ENCODE measurements at regions not wholly inside any gene's neighbourhood (a gene's known extent, or its start where the extent isn't known, plus 50 kb on each side); places are given as distances from the start of the nearest gene placed in this dataset.

- H3K4me3 ChIP-seq (ENCODE audit: control insufficient read depth, low read depth, low read length) = no peak overlapping the region
- DNase-seq (ENCODE audit: low read depth) = no peak
- TF ChIP-seq, protein P1, sequence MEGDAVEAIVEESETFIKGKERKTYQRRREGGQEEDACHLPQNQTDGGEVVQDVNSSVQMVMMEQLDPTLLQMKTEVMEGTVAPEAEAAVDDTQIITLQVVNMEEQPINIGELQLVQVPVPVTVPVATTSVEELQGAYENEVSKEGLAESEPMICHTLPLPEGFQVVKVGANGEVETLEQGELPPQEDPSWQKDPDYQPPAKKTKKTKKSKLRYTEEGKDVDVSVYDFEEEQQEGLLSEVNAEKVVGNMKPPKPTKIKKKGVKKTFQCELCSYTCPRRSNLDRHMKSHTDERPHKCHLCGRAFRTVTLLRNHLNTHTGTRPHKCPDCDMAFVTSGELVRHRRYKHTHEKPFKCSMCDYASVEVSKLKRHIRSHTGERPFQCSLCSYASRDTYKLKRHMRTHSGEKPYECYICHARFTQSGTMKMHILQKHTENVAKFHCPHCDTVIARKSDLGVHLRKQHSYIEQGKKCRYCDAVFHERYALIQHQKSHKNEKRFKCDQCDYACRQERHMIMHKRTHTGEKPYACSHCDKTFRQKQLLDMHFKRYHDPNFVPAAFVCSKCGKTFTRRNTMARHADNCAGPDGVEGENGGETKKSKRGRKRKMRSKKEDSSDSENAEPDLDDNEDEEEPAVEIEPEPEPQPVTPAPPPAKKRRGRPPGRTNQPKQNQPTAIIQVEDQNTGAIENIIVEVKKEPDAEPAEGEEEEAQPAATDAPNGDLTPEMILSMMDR (IDR thresholded peaks at IDR 0.05; ENCODE audit: control insufficient read depth, insufficient read depth, low read depth, low read length, missing control alignments) = no peak
Measured at GRCh38 chr3:175919133-175919532, 1060.0 kb downstream of the NAALADL2 start.

DNA sequence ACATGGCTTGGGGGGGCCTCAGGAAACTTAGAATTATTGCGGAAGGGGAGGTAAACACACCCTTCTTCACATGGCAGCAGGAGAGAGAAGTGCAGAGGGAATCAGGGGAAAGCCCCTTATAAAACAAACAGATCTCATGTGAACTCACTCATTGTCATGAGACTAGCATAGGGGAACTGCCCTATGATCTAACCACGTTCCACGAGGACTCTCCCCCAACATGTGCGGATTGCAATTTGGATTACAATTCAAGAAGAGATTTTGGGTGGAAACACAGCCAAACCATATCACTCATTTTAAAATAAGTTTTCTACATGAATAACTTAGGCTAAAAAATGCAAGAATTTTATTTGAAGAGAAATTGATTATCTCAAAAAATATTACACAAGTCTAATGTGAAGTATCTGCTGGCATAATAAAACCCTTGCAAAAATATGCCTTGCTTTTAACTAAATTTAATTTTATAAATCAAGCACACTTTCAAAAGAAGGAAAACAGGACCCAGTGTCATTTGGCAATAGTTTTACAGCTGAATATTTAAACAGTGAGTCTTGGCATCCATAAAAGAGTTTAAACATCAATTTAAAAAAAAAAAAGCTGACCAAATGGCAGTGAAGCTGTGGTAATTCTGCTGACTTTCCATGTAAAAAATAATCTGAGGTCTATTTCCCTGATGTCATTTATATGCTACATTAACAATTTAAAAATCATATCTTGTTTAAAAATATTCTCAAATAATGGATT is 1057.2 kb downstream of the NAALADL2 start:
- no peak overlapping the region for H3K4me3 ChIP-seq (ENCODE audit: control insufficient read depth, low read depth, low read length)
- TF ChIP-seq, protein P1 (IDR thresholded peaks at IDR 0.05; ENCODE audit: control insufficient read depth, insufficient read depth, low read depth, low read length, missing control alignments) = no peak
- peak; percentile 28 for DNase-seq (ENCODE audit: low read depth)

DNA sequence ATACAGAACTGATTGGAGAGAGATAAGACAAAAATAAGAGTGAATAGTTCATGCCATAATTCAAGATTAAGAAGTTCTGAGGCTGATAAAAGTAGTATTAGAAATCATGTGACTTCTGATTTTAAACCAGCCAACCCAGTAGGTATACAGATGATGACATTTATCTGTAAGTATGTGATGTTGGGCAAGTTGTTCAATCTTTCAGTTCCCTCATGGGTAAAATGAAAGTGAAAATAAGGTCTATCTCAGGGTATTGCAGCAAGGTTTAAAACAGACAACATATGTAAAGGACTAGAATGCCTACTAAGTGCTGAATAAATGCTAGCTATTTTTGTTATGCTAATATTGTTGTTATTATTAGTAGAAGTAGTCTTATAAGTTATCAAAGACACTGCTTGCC is 1055.7 kb downstream of the NAALADL2 start:
- no peak for DNase-seq (ENCODE audit: low read depth)
- TF ChIP-seq, protein P1 (IDR thresholded peaks at IDR 0.05; ENCODE audit: control insufficient read depth, insufficient read depth, low read depth, low read length, missing control alignments) = no peak
- H3K4me3 ChIP-seq (ENCODE audit: control insufficient read depth, low read depth, low read length) = no peak overlapping the region

GRCh38 chr3:175913286-175913685 is 1054.2 kb downstream of the NAALADL2 start:
- H3K4me3 ChIP-seq (ENCODE audit: control insufficient read depth, low read depth, low read length) = no peak overlapping the region
- no peak for DNase-seq (ENCODE audit: low read depth)
- TF ChIP-seq, protein P1 (IDR thresholded peaks at IDR 0.05; ENCODE audit: control insufficient read depth, insufficient read depth, low read depth, low read length, missing control alignments) = no peak

DNA sequence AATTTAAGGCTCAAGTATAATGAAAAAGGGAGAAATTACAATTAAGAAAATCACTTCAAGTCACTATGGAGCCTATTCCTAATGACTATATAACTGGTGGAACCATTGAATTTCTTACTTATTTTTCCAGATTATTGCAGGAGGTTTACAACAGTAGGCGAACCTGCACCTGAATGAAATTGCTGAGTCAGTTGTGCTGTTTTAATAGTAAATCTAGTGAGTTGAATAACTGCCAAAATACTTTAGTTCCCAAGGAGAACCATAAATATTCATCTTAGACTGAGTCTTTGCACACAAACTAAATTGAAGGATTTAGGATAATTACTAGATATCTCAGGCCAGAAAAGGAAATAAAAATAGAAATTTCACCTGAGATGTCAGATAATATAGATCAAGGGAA is 1052.8 kb downstream of the NAALADL2 start:
- TF ChIP-seq, protein P1 (IDR thresholded peaks at IDR 0.05; ENCODE audit: control insufficient read depth, insufficient read depth, low read depth, low read length, missing control alignments) = no peak
- no peak overlapping the region for H3K4me3 ChIP-seq (ENCODE audit: control insufficient read depth, low read depth, low read length)
- no peak for DNase-seq (ENCODE audit: low read depth)

GRCh38 chr3:175902226-175902625 is 1043.1 kb downstream of the NAALADL2 start:
- no peak overlapping the region for H3K4me3 ChIP-seq (ENCODE audit: control insufficient read depth, low read depth, low read length)
- TF ChIP-seq, protein P1 (IDR thresholded peaks at IDR 0.05; ENCODE audit: control insufficient read depth, insufficient read depth, low read depth, low read length, missing control alignments) = no peak
- DNase-seq (ENCODE audit: low read depth) = no peak

Measured in AG09309 (cell line).